GM12878 (cell line): ENCODE measurements at regions not wholly inside any gene's neighbourhood (a gene's known extent, or its start where the extent isn't known, plus 50 kb on each side); places are given as distances from the start of the nearest gene placed in this dataset.

Experiments
- ATAC-seq: fragments of 200-7000 bp; cut with Tn5 transposase; 3 replicates; pipeline ENCODE4 v1.9.1; 2020; ENCODE audit warnings: mild to moderate bottlenecking, moderate library complexity
- BruUV-seq: library from RNA; stranded (reverse); fragments of 400-500 nt; replicated peaks from 2 replicates; lab custom pipeline; 2021; lab: Mats Ljungman, UMichigan
- CTCF ChIA-PET: fragments of 300-600 bp; sonication (Branson Sonifier 250); formaldehyde crosslinking; extraction: SDS; loops from one replicate; lab custom pipeline; 2021; ENCODE audit warnings: inconsistent platforms; lab: Yijun Ruan, JAX
- POLR2A ChIA-PET: fragments of 350-600 bp; formaldehyde crosslinking; extraction: SDS; loops from one replicate; lab custom pipeline; 2021; ENCODE audit warnings: inconsistent platforms; lab: Charles Lee
- RAD21 ChIA-PET: fragments of 300-600 bp; sonication (Branson Sonifier 250); formaldehyde crosslinking; loops from one replicate; lab custom pipeline; 2023; ENCODE audit warnings: antibody characterized with exemption; ENCODE audit not compliant: unreplicated experiment; lab: Charles Lee
- SMC1A ChIA-PET: fragments of 300-600 bp; sonication (Branson Sonifier 250); formaldehyde crosslinking; loops from one replicate; lab custom pipeline; 2023; ENCODE audit not compliant: unreplicated experiment, uncharacterized antibody; lab: Charles Lee
- DNase-seq: peaks from one replicate; pipeline ENCODE4 v3.0.0-alpha.2; 2011; ENCODE audit warnings: low read depth, low spot score
- FAIRE-seq: peaks from 3 replicates; lab custom pipeline; 2011; peaks lifted over from hg19 to GRCh38; lab: Jason Lieb, UNC
- H2AFZ ChIP-seq: 2 replicates; pipeline ENCODE4 v1.6.0; 2011; ENCODE audit warnings: low read depth, low read length, control low read depth; ENCODE audit not compliant: control insufficient read depth
- H3K27ac ChIP-seq: 2 replicates; pipeline ENCODE4 v1.5.1; 2011; ENCODE audit warnings: control low read depth; ENCODE audit not compliant: control insufficient read depth, insufficient read depth
- H3K27me3 ChIP-seq, 2 experiments: replicated peaks in 1 of 2; 2 replicates each; pipeline versions ENCODE4 v1.6.0 to v1.6.1; 2011; ENCODE audit warnings: low read length in 1 of 2; ENCODE audit not compliant: control insufficient read depth in 2 of 2, insufficient read depth in 2 of 2
- H3K36me3 ChIP-seq, 2 experiments: 2 replicates each; pipeline ENCODE4 v1.5.1; 2011; ENCODE audit warnings: low read length in 1 of 2; ENCODE audit not compliant: control insufficient read depth in 2 of 2, insufficient read depth in 2 of 2
- H3K4me1 ChIP-seq: 2 replicates; pipeline ENCODE4 v1.6.1; 2011; ENCODE audit warnings: mild to moderate bottlenecking, low read length, moderate library complexity, mixed read lengths; ENCODE audit not compliant: control insufficient read depth, insufficient read depth
- H3K4me2 ChIP-seq: 2 replicates; pipeline ENCODE4 v1.6.0; 2011; ENCODE audit warnings: control low read depth; ENCODE audit not compliant: control insufficient read depth, insufficient read depth
- H3K4me3 ChIP-seq: fragments of 200-600 bp; sonication (generic); 2 replicates; pipeline ENCODE4 v1.5.1; 2016
- H3K79me2 ChIP-seq: 2 replicates; pipeline ENCODE4 v1.6.0; 2011; ENCODE audit warnings: low read length; ENCODE audit not compliant: control insufficient read depth, insufficient read depth
- H3K9ac ChIP-seq: 2 replicates; pipeline ENCODE4 v1.8.0; 2011; ENCODE audit warnings: low read length, control low read depth, mixed read lengths; ENCODE audit not compliant: control insufficient read depth, insufficient read depth
- H3K9me3 ChIP-seq: replicated peaks from 3 replicates; pipeline ENCODE4 v1.5.1; 2011; ENCODE audit warnings: mild to moderate bottlenecking, low read length; ENCODE audit not compliant: control insufficient read depth, insufficient read depth
- H4K20me1 ChIP-seq: 2 replicates; pipeline ENCODE4 v1.6.0; 2011; ENCODE audit not compliant: control insufficient read depth, insufficient read depth
- E2F8 ChIP-seq: fragments of 450-650 bp; IDR thresholded peaks from 2 replicates; pipeline ENCODE4 v1.6.1; 2018; ENCODE audit warnings: mild to moderate bottlenecking, low read depth, moderate library complexity; ENCODE audit not compliant: partially characterized antibody
- FOXM1 ChIP-seq: IDR thresholded peaks from 2 replicates; pipeline ENCODE4 v1.6.1; 2012; ENCODE audit warnings: low read depth, mild to moderate bottlenecking, inconsistent platforms, low read length, moderate library complexity
- MEF2B ChIP-seq: fragments of 450-650 bp; IDR thresholded peaks from 2 replicates; pipeline ENCODE4 v1.6.1; 2018; ENCODE audit warnings: mild to moderate bottlenecking, moderate library complexity; ENCODE audit not compliant: partially characterized antibody, poor library complexity, severe bottlenecking
- RUNX3 ChIP-seq: IDR thresholded peaks from 2 replicates; pipeline ENCODE4 v1.6.1; 2012; ENCODE audit warnings: low read length, inconsistent platforms
- SUPT20H ChIP-seq: IDR thresholded peaks from 2 replicates; pipeline ENCODE4 v1.6.1; 2011; ENCODE audit warnings: low read depth, mild to moderate bottlenecking, low read length, moderate library complexity, borderline replicate concordance; ENCODE audit not compliant: control insufficient read depth
- WGBS: methylation state at CpG from one replicate; pipeline ENCODE4 v1.1.6; 2016; ENCODE audit warnings: low lambda C conversion rate; ENCODE audit not compliant: insufficient replicate concordance, insufficient coverage; ENCODE audit errors: missing lambda C conversion rate; 5-methylcytosine and 5-hydroxymethylcytosine counted together
- in situ Hi-C: fragments of 300-500 bp; cut with MboI; formaldehyde crosslinking; loops from 9 replicates; pipeline ENCODE4 v1.14.3; 2018; ENCODE audit warnings: mixed read lengths
- intact Hi-C: fragments of 100-400 bp; cut with micrococcal nuclease; formaldehyde crosslinking; loops from one replicate; pipeline ENCODE4 v1.14.2; 2022; ENCODE audit not compliant: unreplicated experiment

GRCh38 chr7:153423210-153423590 lies 629.0 kb upstream of the DPP6 start:
- BruUV-seq: no TSS peak
- POLR2A ChIA-PET: no interaction called here

More at GRCh38 chr7:153423210-153423590, 629.0 kb upstream of the DPP6 start:
- DNase-seq (no peak), ATAC-seq (no peak), FAIRE-seq (no peak)
- H3K36me3 ChIP-seq: no peaks in the 10 kb centered on the region
- TF ChIP-seq FOXM1 (no peak), MEF2B (no peak), RUNX3 (no peak), E2F8 (no peak), SUPT20H (no peak)
- intact Hi-C loops (no loop called here), in situ Hi-C loops (no loop called here)
- H3K27ac ChIP-seq: no peak overlapping the region
- WGBS: 35% methylated on average over 2 of the region's 2 CpGs
- H3K4me3 ChIP-seq: no peak overlapping the region
- H3K4me1 ChIP-seq: no peaks in the 10 kb centered on the region
- RAD21 ChIA-PET: no interaction called here
- SMC1A ChIA-PET: no interaction called here
- no peak overlapping the region for H3K9ac ChIP-seq
- H4K20me1 ChIP-seq: no peaks in the 10 kb centered on the region
- H3K9me3 ChIP-seq: no peaks in the 10 kb centered on the region
- no peak overlapping the region for H2AFZ ChIP-seq
- no peaks in the 10 kb centered on the region for H3K79me2 ChIP-seq
- no peaks in the 10 kb centered on the region for H3K27me3 ChIP-seq
- CTCF ChIA-PET: no interaction called here
- no peak overlapping the region for H3K4me2 ChIP-seq
